ENCODE measurements at regions not wholly inside any gene's neighbourhood (a gene's known extent, or its start where the extent isn't known, plus 50 kb on each side); places are given as distances from the start of the nearest gene placed in this dataset.

- Histone ChIP-seq H3K4me3 (ENCODE audit: low read depth, low read length) (no peak overlapping the region), H3K36me3 (ENCODE audit: control insufficient read depth in 2 of 2, insufficient read depth in 1 of 2, low read length in 2 of 2) (no peaks in the 10 kb centered on the region), H3K4me1 (ENCODE audit: control insufficient read depth, insufficient read depth, low read length) (peaks cover 23% of the 10 kb centered on the region), H3K27ac (ENCODE audit: extremely low read depth, low read depth, low read length) (no peak overlapping the region; the same call in 1 of the 2 replicates), H3K9me3 (ENCODE audit: control insufficient read depth, insufficient read depth, low read depth, low read length) (no peaks in the 10 kb centered on the region)
- ChIA-PET POLR2A (interaction anchor here (0.5 to 0.6 kb wide), 2 partner anchors 10 to 160 kb away, joined by 4 to 5 read pairs; no protein-coding TSS in a partner anchor), CTCF (interaction anchor here (0.7 kb wide), 1 partner anchor 558 kb away, joined by 4 read pairs; no protein-coding TSS in a partner anchor)
- TF ChIP-seq, protein P1, sequence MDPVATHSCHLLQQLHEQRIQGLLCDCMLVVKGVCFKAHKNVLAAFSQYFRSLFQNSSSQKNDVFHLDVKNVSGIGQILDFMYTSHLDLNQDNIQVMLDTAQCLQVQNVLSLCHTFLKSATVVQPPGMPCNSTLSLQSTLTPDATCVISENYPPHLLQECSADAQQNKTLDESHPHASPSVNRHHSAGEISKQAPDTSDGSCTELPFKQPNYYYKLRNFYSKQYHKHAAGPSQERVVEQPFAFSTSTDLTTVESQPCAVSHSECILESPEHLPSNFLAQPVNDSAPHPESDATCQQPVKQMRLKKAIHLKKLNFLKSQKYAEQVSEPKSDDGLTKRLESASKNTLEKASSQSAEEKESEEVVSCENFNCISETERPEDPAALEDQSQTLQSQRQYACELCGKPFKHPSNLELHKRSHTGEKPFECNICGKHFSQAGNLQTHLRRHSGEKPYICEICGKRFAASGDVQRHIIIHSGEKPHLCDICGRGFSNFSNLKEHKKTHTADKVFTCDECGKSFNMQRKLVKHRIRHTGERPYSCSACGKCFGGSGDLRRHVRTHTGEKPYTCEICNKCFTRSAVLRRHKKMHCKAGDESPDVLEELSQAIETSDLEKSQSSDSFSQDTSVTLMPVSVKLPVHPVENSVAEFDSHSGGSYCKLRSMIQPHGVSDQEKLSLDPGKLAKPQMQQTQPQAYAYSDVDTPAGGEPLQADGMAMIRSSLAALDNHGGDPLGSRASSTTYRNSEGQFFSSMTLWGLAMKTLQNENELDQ (tag by site-specific recombination; IDR thresholded peaks at IDR 0.05; ENCODE audit: low read depth): no peak
- TF ChIP-seq, protein P2, sequence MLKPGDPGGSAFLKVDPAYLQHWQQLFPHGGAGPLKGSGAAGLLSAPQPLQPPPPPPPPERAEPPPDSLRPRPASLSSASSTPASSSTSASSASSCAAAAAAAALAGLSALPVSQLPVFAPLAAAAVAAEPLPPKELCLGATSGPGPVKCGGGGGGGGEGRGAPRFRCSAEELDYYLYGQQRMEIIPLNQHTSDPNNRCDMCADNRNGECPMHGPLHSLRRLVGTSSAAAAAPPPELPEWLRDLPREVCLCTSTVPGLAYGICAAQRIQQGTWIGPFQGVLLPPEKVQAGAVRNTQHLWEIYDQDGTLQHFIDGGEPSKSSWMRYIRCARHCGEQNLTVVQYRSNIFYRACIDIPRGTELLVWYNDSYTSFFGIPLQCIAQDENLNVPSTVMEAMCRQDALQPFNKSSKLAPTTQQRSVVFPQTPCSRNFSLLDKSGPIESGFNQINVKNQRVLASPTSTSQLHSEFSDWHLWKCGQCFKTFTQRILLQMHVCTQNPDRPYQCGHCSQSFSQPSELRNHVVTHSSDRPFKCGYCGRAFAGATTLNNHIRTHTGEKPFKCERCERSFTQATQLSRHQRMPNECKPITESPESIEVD (tag by site-specific recombination; IDR thresholded peaks at IDR 0.05): 0 out of 2 replicates have a peak, but pooled peaks have one; percentile 5
- TF ChIP-seq, protein P3, sequence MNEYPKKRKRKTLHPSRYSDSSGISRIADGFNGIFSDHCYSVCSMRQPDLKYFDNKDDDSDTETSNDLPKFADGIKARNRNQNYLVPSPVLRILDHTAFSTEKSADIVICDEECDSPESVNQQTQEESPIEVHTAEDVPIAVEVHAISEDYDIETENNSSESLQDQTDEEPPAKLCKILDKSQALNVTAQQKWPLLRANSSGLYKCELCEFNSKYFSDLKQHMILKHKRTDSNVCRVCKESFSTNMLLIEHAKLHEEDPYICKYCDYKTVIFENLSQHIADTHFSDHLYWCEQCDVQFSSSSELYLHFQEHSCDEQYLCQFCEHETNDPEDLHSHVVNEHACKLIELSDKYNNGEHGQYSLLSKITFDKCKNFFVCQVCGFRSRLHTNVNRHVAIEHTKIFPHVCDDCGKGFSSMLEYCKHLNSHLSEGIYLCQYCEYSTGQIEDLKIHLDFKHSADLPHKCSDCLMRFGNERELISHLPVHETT (tag by site-specific recombination; IDR thresholded peaks at IDR 0.05): no peak
- TF ChIP-seq SP7 (tag by site-specific recombination; IDR thresholded peaks at IDR 0.05) (peak; percentile 92), ZNF140 (tag by site-specific recombination; IDR thresholded peaks at IDR 0.05) (no peak), ZNF335 (tag by site-specific recombination; conservative IDR thresholded peaks at IDR 0.05) (no peak)
Observed at GRCh38 chr15:36358523-36358922, 220.9 kb upstream of the CDIN1 start.

- ChIA-PET POLR2A (no interaction called here), CTCF (interaction anchor here (0.7 to 1.1 kb wide), 2 partner anchors 13 to 172 kb away, joined by 3 read pairs; no protein-coding TSS in a partner anchor)
Observed at GRCh38 chr15:36359286-36359685, 220.1 kb upstream of the CDIN1 start.

DNA sequence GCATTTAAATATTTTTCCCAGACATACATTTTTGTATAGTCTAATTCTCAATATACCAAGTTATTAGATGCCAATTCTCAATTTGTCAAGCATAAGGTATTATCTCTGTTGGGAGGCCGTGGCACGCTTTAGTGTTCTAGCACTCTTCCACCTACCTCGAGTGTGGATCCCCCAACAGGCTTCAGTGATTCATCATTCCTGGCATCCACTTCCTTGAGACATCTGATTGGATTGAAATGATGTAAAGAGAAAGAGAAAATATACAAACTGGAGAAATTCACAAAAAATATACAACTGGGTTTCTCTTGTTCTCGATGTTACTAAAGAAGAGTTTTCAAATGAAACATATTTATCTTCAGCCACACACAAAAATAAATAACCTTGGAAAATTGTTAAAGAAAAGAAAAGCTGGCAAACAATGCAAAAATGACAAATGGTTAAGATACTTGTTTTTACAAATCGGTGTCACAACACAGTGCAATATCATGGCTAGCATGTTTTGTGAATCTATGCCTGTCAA is 218.0 kb upstream of the CDIN1 start:
- no peaks in the 10 kb centered on the region for H3K9me3 ChIP-seq (ENCODE audit: control insufficient read depth, insufficient read depth, low read depth, low read length)
- CTCF ChIA-PET: no interaction called here
- H3K4me1 ChIP-seq (ENCODE audit: control insufficient read depth, insufficient read depth, low read length): peaks cover 28% of the 10 kb centered on the region
- H3K4me3 ChIP-seq (ENCODE audit: low read depth, low read length): no peak overlapping the region
- no peaks in the 10 kb centered on the region for H3K36me3 ChIP-seq (ENCODE audit: control insufficient read depth in 2 of 2, insufficient read depth in 1 of 2, low read length in 2 of 2)
- POLR2A ChIA-PET: no interaction called here
- no peak overlapping the region for H3K27ac ChIP-seq (ENCODE audit: extremely low read depth, low read depth, low read length)
- TF ChIP-seq ZNF580 (tag by site-specific recombination; IDR thresholded peaks at IDR 0.05) (no peak), IKZF3 (tag by site-specific recombination; IDR thresholded peaks at IDR 0.05) (no peak), ZNF23 (tag by site-specific recombination; IDR thresholded peaks at IDR 0.05; ENCODE audit: borderline replicate concordance) (no peak), ZNF148 (tag by site-specific recombination; IDR thresholded peaks at IDR 0.05; ENCODE audit: borderline replicate concordance) (no peak)
- TF ChIP-seq, protein P4, sequence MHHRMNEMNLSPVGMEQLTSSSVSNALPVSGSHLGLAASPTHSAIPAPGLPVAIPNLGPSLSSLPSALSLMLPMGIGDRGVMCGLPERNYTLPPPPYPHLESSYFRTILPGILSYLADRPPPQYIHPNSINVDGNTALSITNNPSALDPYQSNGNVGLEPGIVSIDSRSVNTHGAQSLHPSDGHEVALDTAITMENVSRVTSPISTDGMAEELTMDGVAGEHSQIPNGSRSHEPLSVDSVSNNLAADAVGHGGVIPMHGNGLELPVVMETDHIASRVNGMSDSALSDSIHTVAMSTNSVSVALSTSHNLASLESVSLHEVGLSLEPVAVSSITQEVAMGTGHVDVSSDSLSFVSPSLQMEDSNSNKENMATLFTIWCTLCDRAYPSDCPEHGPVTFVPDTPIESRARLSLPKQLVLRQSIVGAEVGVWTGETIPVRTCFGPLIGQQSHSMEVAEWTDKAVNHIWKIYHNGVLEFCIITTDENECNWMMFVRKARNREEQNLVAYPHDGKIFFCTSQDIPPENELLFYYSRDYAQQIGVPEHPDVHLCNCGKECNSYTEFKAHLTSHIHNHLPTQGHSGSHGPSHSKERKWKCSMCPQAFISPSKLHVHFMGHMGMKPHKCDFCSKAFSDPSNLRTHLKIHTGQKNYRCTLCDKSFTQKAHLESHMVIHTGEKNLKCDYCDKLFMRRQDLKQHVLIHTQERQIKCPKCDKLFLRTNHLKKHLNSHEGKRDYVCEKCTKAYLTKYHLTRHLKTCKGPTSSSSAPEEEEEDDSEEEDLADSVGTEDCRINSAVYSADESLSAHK (tag by site-specific recombination; IDR thresholded peaks at IDR 0.05): no peak

More at GRCh38 chr15:36359286-36359685, 220.1 kb upstream of the CDIN1 start:
- Histone ChIP-seq H3K4me3 (ENCODE audit: low read depth, low read length) (no peak overlapping the region), H3K4me1 (ENCODE audit: control insufficient read depth, insufficient read depth, low read length) (peaks cover 25% of the 10 kb centered on the region), H3K27ac (ENCODE audit: extremely low read depth, low read depth, low read length) (no peak overlapping the region), H3K9me3 (ENCODE audit: control insufficient read depth, insufficient read depth, low read depth, low read length) (no peaks in the 10 kb centered on the region), H3K36me3 (ENCODE audit: control insufficient read depth in 2 of 2, insufficient read depth in 1 of 2, low read length in 2 of 2) (no peaks in the 10 kb centered on the region)
- no peak for TF ChIP-seq ZNF777 (tag by site-specific recombination; IDR thresholded peaks at IDR 0.05; ENCODE audit: borderline replicate concordance)
- TF ChIP-seq, protein P5, sequence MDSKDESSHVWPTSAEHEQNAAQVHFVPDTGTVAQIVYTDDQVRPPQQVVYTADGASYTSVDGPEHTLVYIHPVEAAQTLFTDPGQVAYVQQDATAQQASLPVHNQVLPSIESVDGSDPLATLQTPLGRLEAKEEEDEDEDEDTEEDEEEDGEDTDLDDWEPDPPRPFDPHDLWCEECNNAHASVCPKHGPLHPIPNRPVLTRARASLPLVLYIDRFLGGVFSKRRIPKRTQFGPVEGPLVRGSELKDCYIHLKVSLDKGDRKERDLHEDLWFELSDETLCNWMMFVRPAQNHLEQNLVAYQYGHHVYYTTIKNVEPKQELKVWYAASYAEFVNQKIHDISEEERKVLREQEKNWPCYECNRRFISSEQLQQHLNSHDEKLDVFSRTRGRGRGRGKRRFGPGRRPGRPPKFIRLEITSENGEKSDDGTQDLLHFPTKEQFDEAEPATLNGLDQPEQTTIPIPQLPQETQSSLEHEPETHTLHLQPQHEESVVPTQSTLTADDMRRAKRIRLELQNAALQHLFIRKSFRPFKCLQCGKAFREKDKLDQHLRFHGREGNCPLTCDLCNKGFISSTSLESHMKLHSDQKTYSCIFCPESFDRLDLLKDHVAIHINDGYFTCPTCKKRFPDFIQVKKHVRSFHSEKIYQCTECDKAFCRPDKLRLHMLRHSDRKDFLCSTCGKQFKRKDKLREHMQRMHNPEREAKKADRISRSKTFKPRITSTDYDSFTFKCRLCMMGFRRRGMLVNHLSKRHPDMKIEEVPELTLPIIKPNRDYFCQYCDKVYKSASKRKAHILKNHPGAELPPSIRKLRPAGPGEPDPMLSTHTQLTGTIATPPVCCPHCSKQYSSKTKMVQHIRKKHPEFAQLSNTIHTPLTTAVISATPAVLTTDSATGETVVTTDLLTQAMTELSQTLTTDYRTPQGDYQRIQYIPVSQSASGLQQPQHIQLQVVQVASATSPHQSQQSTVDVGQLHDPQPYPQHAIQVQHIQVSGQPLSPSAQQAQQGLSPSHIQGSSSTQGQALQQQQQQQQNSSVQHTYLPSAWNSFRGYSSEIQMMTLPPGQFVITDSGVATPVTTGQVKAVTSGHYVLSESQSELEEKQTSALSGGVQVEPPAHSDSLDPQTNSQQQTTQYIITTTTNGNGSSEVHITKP (tag by site-specific recombination; IDR thresholded peaks at IDR 0.05): peak; percentile 85

All from HEK293 (cell line).